ENCODE measurements at regions not wholly inside any gene's neighbourhood (a gene's known extent, or its start where the extent isn't known, plus 50 kb on each side); places are given as distances from the start of the nearest gene placed in this dataset.
"Not testable (repeated sequence)": the region's sequence is repeated elsewhere in the genome, so short reads cannot be mapped to it uniquely, and the experiment has no call there.

GRCh38 chr2:14079576-14079975 is 552.9 kb upstream of the LRATD1 start:
- Histone ChIP-seq H3K36me3 (no peaks in the 10 kb centered on the region), H3K9me3 (no peaks in the 10 kb centered on the region), H3K27me3 (no peaks in the 10 kb centered on the region), H3K27ac (no peak overlapping the region), H3K4me3 (no peak overlapping the region), H3K4me1 (no peaks in the 10 kb centered on the region)
- no peak for DNase-seq
- intact Hi-C loops (cut with DNase I; ENCODE audit: low total_unique reads), result no loop called here
- TF ChIP-seq CTCF (IDR thresholded peaks at IDR 0.05), result no peak

DNA sequence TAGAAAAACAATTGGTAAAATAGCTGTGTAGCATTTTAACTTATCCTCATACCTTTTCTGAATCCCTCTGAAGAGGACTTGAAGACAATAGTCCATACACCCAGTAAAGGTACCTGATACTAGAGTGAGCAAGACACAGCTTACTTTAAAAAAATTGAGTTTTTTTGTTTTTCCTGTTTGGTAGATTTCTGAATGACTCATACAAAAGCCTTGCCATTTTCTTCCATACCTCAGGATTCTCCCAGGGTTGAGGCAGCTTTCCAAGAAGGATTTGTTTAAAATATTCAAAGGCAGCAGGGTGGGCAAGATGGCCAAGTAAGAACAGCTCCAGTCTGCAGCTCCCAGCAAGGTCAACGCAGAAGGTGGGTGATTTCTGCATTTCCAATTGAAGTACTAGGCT is 551.0 kb upstream of the LRATD1 start:
- no peak for TF ChIP-seq CTCF (IDR thresholded peaks at IDR 0.05)

GRCh38 chr2:14082640-14083039 is 549.9 kb upstream of the LRATD1 start:
- no peak for DNase-seq
- Histone ChIP-seq H3K9me3 (no peaks in the 10 kb centered on the region), H3K4me3 (no peak overlapping the region), H3K27ac (no peak overlapping the region), H3K36me3 (no peaks in the 10 kb centered on the region), H3K4me1 (no peaks in the 10 kb centered on the region), H3K27me3 (no peaks in the 10 kb centered on the region)
- no peak for TF ChIP-seq CTCF (IDR thresholded peaks at IDR 0.05)
- intact Hi-C loops (cut with DNase I; ENCODE audit: low total_unique reads), result no loop called here

More for the DNA sequence above, 551.0 kb upstream of the LRATD1 start:
- H3K36me3 ChIP-seq, result no peaks in the 10 kb centered on the region
- DNase-seq, result no peak
- no peaks in the 10 kb centered on the region for H3K4me1 ChIP-seq
- no peak overlapping the region for H3K27ac ChIP-seq
- H3K27me3 ChIP-seq, result no peaks in the 10 kb centered on the region
- no peak overlapping the region for H3K4me3 ChIP-seq
- intact Hi-C loops (cut with DNase I; ENCODE audit: low total_unique reads), result no loop called here
- no peaks in the 10 kb centered on the region for H3K9me3 ChIP-seq

- Histone ChIP-seq H3K36me3 (no peaks in the 10 kb centered on the region), H3K27ac (no peak overlapping the region), H3K4me3 (no peak overlapping the region), H3K27me3 (no peaks in the 10 kb centered on the region), H3K9me3 (peaks cover 0 to 5% (median 0%) of the 10 kb centered on the region in 3 donors), H3K4me1 (no peaks in the 10 kb centered on the region)
- TF ChIP-seq CTCF (IDR thresholded peaks at IDR 0.05), result no peak
- no peak for DNase-seq
- intact Hi-C loops (cut with DNase I; ENCODE audit: low total_unique reads), result no loop called here
These were observed 537.9 kb upstream of the LRATD1 start for GRCh38 chr2:14094592-14094991.

DNA sequence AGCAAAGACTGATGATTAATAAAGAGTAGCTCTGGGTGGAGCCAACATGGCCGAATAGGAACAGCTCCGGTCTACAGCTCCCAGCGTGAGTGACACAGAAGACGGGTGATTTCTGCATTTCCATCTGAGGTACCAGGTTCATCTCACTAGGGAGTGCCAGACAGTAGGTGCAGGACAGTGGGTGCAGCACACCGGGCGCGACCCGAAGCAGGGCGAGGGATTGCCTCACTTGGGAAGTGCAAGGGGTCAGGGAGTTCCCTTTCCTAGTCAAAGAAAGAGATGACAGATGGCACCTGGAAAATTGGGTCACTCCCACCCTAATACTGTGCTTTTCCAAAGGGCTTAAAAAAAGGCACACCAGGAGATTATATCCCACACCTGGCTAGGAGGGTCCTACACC is 533.4 kb upstream of the LRATD1 start:
- H3K27me3 ChIP-seq; intact Hi-C loops (cut with DNase I; ENCODE audit: low total_unique reads); H3K4me3 ChIP-seq; H3K27ac ChIP-seq; H3K36me3 ChIP-seq; H3K4me1 ChIP-seq; DNase-seq; H3K9me3 ChIP-seq: not testable (repeated sequence)

DNA sequence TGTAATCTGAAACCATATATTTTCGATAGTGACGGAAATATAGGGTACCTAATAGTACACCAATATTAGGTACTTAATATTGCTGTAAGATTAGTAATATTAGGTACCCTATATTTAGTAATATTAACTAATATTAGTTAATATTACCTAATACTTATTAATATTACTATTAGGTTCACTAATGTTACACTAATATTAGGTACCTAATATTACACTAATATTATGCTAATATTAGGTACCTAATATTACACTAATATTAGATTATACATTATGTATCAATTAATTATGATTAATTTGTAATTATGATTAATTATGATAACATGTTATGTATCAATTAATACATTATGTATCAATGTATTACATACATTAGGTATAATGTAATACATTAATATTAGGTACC is 518.2 kb upstream of the LRATD1 start:
- intact Hi-C loops (cut with DNase I; ENCODE audit: low total_unique reads), result no loop called here
- no peak overlapping the region for H3K4me3 ChIP-seq
- TF ChIP-seq CTCF (IDR thresholded peaks at IDR 0.05), result no peak
- no peak for DNase-seq
- no peaks in the 10 kb centered on the region for H3K9me3 ChIP-seq
- H3K36me3 ChIP-seq, result no peaks in the 10 kb centered on the region
- H3K4me1 ChIP-seq, result no peaks in the 10 kb centered on the region
- H3K27ac ChIP-seq, result no peak overlapping the region
- no peaks in the 10 kb centered on the region for H3K27me3 ChIP-seq

Data from tibial artery (tissue), 4 donors.